PC-9 (cell line): ENCODE measurements at regions not wholly inside any gene's neighbourhood (a gene's known extent, or its start where the extent isn't known, plus 50 kb on each side); places are given as distances from the start of the nearest gene placed in this dataset.

Experiments used
- EZH2 ChIP-seq: fragments of 200-600 bp; sonication (generic); IDR thresholded peaks from 2 replicates; pipeline ENCODE4 v1.8.0; 2017; ENCODE audit warnings: antibody characterized with exemption, low read depth
- TF ChIP-seq, protein P1 (sequence below): fragments of 200-600 bp; sonication (generic); conservative IDR thresholded peaks from 2 replicates; pipeline ENCODE4 v1.6.1; 2017; ENCODE audit warnings: mixed run types, antibody characterized with exemption, mild to moderate bottlenecking, moderate library complexity

DNA sequence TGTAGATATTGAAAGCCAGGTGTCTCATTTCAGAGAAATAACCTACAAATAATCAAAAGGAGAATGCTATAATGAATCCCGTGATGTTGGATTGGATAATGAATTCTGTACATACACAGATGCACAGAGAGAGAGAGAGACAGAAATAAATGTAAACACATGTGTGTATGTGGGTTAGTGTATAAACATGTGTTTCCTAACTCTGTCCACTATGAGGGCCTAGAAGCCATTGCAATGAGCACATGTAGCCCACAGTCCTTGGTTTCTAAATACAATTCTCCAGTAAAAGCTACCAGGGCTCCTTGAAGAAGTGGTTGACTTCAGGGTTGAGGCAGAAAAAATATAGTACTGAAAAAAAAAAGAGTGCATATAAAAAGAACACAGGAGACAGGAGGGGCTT is 109.5 kb downstream of the INHBB start:
- TF ChIP-seq, protein P1, sequence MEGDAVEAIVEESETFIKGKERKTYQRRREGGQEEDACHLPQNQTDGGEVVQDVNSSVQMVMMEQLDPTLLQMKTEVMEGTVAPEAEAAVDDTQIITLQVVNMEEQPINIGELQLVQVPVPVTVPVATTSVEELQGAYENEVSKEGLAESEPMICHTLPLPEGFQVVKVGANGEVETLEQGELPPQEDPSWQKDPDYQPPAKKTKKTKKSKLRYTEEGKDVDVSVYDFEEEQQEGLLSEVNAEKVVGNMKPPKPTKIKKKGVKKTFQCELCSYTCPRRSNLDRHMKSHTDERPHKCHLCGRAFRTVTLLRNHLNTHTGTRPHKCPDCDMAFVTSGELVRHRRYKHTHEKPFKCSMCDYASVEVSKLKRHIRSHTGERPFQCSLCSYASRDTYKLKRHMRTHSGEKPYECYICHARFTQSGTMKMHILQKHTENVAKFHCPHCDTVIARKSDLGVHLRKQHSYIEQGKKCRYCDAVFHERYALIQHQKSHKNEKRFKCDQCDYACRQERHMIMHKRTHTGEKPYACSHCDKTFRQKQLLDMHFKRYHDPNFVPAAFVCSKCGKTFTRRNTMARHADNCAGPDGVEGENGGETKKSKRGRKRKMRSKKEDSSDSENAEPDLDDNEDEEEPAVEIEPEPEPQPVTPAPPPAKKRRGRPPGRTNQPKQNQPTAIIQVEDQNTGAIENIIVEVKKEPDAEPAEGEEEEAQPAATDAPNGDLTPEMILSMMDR = no peak
- no peak for TF ChIP-seq EZH2
